ELF-1 (cell line): ENCODE measurements at regions not wholly inside any gene's neighbourhood (a gene's known extent, or its start where the extent isn't known, plus 50 kb on each side); places are given as distances from the start of the nearest gene placed in this dataset.

ENCODE experiments used
- DNase-seq: peaks from one replicate; pipeline ENCODE4 v3.0.0-alpha.2; 2016; ENCODE audit warnings: low read depth, low spot score

DNA sequence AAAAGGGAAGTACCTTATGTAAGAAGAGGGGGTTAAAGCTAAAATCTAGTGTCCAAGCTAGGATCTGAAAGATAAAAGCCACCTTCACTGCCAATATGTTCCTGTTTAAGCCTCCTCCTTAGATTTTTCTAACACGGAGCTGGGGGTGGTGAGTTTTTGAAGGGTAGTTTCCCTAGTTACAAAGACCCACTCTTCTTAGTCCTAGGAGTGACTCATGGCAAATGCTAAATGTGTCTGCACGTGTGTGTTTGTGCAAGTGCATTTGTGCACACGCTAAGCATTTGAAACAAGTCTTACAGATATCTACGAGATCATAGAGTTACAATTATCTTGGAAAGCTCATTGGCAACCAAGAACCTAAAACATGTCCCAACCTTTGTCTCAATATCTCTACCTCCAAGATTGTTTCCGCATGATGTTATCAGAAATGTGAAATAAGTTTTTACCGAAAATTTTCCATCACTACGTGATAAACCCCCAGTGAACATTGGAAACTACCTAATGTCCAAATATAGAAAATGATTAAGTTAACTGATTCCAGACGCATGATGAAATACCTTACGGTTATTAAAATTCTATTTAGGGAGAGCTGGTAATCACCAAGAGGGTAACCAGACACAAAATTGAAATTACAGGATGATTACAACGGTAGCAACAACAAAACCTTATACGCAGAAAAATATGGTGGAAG lies 78.0 kb upstream of the HRH2 start:
- no peak for DNase-seq

DNA sequence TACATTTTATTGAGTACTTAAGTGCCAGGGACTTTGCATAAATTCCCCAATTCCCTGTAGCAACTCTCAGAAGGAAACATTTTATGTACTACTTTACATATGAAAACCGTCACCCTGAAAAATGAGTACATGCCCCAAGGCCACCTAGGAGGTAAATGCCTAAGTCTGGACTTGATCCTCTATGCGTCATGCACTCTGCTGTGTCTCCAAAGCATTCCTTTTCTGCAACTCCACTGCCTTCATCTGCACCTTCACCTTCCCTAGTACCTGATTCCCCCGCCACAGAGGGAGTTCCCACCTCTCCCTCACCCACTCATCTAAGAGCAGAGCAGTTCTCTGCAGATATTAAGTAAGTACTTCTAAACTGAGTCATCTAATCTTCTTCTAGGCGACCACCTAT lies 75.2 kb upstream of the HRH2 start:
- DNase-seq = no peak

DNA sequence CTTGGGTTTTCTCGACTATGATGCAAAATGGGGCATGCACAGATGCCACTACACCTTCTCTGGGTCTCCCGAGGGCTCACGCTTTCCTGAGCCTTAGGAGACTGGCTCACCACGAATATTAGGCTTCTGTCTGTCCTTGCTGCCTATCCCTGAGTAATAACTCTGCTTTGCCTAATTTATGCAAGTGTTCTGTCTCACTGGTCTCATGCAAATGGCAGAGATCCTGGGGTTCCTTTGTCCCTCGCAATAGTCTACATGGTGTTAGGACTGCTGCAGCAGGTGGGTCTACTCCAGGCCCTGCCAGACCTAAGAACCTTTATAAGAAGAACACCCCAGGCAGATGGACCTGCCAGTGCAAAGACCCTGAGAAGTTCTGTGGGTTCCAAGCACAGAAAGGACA lies 72.3 kb upstream of the HRH2 start:
- no peak for DNase-seq

DNA sequence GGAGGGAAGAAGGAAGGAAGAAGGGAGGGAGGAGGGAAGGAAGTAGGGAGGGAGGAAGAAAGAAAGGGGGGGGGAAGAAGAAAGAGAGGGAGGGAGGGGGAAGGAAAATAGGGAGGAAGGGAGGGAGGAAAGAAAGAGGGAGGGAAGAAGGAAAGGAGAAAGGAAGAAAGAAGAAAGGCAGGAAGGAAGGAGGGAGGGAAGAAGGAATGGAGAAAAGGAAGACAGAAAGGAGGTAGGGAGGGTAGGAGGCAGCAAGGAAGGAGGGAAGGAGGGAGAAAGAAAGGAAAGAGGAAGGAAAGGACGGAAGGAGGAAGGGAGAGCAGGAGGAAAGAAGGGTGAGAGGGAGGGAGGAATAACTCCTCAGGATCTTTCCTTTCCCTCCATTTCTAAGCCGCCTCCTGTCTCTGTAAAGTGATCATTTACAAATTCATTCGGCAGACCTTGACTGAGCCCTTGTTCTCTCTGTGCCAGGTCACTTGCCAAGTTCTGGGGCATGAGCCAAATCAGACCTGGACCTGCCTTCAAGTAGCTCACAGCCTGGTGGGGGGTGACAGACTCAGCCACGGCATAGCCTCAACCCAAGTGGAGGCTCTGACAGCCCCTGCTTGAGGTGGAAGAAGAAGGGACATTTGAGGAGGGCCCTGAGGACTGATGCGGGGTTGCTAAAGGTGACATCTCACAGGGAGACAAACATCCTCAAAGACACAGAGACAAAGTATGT lies 69.0 kb upstream of the HRH2 start:
- DNase-seq = no peak

DNA sequence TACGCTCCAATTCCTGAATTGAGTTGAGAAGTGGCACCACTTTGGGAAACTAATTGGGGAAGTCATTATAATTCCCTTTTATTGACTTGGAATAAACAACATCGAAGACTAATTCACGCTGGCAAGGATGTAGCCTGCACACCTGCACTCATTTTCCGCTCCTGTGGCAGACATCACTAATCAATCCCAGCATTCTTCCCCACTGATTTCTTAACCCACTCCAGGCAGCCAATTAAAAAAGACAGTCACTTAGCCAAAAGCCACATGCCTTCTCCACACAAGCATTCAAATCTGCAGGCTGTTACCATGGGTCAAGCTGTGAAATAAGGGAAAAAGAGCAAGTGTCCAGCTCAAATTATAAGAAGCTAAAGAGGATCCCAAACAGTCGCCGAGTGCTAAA lies 68.2 kb upstream of the HRH2 start:
- DNase-seq = no peak

DNA sequence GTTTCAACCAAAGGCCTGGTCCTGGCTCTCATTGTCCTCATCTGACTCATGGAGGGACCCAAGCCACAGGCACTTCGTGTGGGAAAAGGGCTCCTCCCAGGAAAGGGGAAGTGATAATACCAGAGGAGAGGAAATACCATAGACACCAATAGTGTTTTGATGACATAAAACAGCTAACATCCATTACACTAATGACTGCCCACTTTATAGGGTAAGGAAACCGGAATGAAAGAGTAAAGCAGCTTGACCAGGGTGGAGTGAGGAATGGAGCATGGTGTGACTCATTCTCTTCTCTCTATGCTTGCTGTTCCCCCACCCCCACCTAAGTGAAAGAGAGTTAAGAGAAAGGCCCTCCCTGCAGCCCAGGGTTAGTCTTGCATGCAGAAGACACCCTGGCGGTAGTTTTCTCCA lies 67.4 kb upstream of the HRH2 start:
- peak; percentile 43 for DNase-seq

DNA sequence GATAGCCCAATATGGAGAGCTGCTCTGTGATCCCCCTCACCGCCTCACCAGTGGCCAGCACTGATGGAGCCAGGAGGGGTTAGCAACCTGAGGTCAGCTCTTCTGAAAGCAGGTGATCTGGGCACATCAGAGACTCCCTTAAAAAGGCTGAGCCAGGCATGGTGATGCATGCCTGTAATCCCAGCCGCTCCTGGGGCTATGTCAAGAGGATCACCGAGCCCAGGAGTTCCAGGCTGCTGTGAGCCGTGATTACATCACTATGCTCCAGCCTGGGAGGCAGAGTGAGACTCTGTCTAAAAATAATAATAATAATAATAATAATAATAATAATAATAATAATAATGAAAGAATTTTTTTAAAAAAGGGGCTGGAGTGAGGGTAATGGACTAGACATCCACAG lies 66.6 kb upstream of the HRH2 start:
- no peak for DNase-seq

DNA sequence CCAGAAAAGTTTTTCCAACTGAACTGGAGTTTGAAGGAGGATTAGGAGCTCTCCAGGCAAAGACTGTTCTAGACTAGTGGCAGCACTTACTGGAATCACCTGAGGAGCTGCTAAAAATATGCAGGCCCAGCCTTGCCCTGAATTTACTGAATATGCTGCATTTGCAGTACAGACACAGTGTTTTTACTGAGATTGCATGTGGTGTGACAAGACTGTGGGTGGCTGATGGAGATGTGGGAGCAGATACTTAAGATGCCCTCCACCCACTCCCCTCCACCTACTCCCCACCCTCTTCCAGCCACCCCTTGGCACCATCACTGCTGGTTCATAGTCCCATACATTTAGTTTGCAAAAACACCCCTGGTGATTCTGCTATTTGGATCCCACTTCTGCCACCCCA lies 64.1 kb upstream of the HRH2 start:
- DNase-seq = no peak

DNA sequence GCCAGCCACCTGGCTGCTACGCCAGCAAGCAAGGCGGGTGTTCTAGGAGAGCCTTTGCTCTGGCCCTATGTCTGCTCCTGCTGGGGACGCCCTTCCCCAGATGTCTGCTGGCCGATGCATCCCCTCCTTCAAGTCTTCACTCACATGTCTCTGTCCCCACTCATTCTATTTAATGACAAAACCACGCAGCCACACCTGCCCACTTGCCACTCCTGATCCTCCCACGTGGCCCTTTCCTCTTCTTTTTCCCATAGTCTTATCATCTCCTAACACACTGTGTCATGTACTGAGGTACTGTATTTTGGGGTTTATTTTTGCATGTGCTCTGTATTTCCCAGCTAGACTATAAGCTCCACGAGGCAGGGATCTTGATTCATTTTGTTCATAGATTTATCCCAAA lies 62.0 kb upstream of the HRH2 start:
- DNase-seq = no peak

DNA sequence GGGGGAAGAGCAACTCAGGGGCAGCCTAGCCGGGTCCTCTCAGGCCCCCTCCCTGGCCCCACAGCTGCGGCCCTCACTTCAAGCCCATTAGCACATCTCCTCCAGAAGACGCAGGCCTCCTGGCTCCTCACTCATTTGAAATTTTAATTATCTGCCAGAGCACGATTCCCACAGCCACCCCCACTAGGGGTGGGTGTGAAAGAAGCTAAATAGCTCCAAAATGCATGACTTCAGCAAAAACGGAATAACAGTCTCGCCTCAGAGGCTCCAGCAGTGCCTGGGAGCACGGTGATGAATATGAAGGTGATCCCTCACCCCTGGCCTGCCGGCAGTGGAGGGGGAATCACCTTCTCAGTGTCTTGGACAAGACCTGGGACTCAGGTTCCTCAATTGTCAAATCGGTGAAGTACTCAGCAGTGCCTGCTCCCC lies 61.1 kb upstream of the HRH2 start:
- no peak for DNase-seq

DNA sequence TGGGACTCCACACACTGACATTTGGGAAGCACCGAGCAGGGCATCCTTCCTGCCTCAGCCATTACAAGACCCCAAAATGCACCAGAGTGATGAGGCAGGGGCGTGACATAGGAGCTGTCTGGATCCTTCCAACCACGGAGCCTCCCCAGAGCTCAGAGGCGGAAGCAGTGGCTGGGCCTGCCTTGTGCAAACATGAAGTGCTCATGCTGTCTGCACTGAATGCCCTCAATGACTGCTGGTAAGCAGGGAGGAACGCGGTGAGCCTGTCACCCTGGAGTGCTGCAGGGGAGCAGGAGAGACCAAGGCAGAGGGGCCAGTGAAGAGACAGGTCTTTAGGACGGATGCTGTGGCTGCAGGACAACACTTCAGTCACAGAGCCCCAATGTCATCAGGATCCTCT lies 60.2 kb upstream of the HRH2 start:
- no peak for DNase-seq

DNA sequence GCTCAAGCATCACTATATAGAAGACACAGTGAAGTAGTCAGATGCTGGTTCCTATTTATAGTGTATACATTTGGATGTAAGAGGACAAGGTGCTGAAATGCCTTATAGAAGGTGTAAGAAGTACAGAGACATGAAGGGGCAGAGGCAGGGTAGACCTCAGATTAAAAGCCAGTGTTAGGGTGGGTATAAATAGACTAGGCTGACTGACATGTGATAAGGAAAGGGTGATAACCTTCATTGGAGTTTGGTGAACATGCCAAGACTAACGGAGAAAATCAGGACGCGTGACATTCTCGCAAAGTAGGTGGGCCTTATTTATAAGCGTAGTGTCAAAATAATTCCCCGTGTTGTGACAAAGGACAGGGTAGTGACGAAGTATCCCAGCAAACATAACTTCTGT lies 59.1 kb upstream of the HRH2 start:
- DNase-seq = no peak

DNA sequence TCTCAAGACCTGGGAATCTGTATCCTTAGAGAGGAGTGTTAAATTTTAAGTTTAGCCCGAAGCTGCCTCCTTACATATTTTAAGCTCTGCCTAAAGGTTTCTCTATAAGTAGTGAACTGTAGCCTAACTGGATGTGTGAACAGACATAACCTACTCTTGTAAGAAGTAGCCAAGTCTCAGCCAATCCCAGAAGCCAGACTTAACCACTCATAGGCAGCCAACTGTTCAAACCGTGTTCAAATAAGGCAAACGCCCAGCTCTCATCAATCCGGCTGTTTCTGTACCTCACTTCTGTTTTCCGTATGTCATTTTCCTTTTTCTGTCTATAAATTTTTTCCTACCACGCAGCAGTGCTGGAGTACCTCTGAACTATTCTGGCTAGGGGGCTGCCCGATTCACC lies 58.7 kb upstream of the HRH2 start:
- DNase-seq = no peak

DNA sequence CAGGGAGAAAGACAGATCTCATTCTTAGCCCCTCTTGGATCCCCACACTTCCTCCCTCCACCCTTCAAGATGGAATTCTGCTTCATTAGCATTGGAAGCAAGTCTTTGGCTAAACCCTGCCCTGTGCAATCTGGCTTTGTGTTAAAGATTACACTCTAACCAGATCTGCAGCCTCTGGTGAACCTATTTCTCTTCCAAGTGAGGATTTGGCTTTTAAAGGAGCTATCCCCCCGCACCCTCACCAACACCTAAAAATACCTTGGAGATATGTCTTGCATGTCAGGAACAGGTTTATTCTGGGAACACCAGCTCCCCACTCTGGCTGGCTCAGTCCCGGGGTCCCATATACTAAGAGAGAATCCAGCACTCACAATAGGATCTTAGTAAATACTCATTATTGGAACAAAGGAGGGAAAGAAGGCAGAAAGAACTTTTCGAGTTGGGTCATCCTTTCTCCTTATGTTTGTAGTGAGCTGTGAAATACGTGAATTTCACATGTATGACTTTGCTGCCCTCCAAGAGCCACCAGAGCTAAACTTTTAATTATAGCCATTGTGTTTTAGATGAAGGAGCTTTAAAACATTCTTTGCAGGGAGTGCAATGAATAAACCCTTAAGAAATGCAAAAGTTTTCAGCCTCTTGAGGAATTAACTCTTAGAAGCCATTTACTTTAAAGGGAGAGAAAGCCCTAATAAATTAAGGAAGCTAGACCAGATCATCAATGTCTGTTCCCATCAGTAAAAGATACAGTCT lies 53.7 kb upstream of the HRH2 start:
- no peak for DNase-seq

DNA sequence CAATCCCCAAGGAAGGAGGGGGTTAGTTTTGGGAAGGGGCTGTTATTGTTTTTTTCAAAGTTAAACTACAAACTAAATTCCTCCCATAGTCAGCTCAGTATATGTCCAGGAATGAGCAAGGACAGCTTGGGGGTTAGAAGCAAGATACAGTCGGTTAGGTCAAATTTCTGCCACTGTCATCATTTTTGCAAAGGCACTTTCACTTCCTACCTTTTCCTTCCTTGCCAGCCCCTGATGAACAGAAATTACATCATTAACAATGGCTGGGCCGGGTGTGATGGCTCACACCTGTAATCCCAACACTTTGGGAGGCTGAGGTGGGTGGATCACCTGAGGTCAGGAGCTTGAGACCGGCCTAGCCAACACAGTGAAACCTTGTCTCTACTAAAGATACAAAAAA lies 51.5 kb upstream of the HRH2 start:
- DNase-seq = no peak
